ENCODE measurements at regions not wholly inside any gene's neighbourhood (a gene's known extent, or its start where the extent isn't known, plus 50 kb on each side); places are given as distances from the start of the nearest gene placed in this dataset.

- no peak overlapping the region for H3K4me3 Mint-ChIP-seq (ENCODE audit: unreplicated experiment)
- H3K27ac Mint-ChIP-seq (ENCODE audit: unreplicated experiment) = no peak overlapping the region
- H3K27me3 Mint-ChIP-seq (ENCODE audit: unreplicated experiment) = no peaks in the 10 kb centered on the region
- H3K4me1 Mint-ChIP-seq (ENCODE audit: low read depth, unreplicated experiment) = peaks cover 2% of the 10 kb centered on the region
- H3K36me3 Mint-ChIP-seq (ENCODE audit: unreplicated experiment) = no peaks in the 10 kb centered on the region
- no peak for DNase-seq
- no peak for TF ChIP-seq CTCF (IDR thresholded peaks at IDR 0.05; ENCODE audit: partially characterized antibody, unreplicated experiment)
- no peaks in the 10 kb centered on the region for H3K9me3 Mint-ChIP-seq (ENCODE audit: unreplicated experiment)
Observed at GRCh38 chr2:166628478-166629136, 134.6 kb upstream of the SCN7A start.

GRCh38 chr2:166627893-166628292 lies 133.8 kb upstream of the SCN7A start:
- no peak overlapping the region for H3K4me3 Mint-ChIP-seq (ENCODE audit: unreplicated experiment)
- no peak for DNase-seq
- H3K36me3 Mint-ChIP-seq (ENCODE audit: unreplicated experiment) = no peaks in the 10 kb centered on the region
- H3K9me3 Mint-ChIP-seq (ENCODE audit: unreplicated experiment) = no peaks in the 10 kb centered on the region
- no peaks in the 10 kb centered on the region for H3K27me3 Mint-ChIP-seq (ENCODE audit: unreplicated experiment)
- peaks cover 2% of the 10 kb centered on the region for H3K4me1 Mint-ChIP-seq (ENCODE audit: low read depth, unreplicated experiment)
- no peak for TF ChIP-seq CTCF (IDR thresholded peaks at IDR 0.05; ENCODE audit: partially characterized antibody, unreplicated experiment)
- H3K27ac Mint-ChIP-seq (ENCODE audit: unreplicated experiment) = no peak overlapping the region

- H3K4me3 Mint-ChIP-seq (ENCODE audit: unreplicated experiment) = no peak overlapping the region
- no peaks in the 10 kb centered on the region for H3K27me3 Mint-ChIP-seq (ENCODE audit: unreplicated experiment)
- H3K9me3 Mint-ChIP-seq (ENCODE audit: unreplicated experiment) = no peaks in the 10 kb centered on the region
- no peak for TF ChIP-seq CTCF (IDR thresholded peaks at IDR 0.05; ENCODE audit: partially characterized antibody, unreplicated experiment)
- DNase-seq = no peak
- no peaks in the 10 kb centered on the region for H3K4me1 Mint-ChIP-seq (ENCODE audit: low read depth, unreplicated experiment)
- no peaks in the 10 kb centered on the region for H3K36me3 Mint-ChIP-seq (ENCODE audit: unreplicated experiment)
- no peak overlapping the region for H3K27ac Mint-ChIP-seq (ENCODE audit: unreplicated experiment)
Observed at GRCh38 chr2:166625670-166626069, 131.6 kb upstream of the SCN7A start.

GRCh38 chr2:166614503-166614902 lies 120.5 kb upstream of the SCN7A start:
- no peak for TF ChIP-seq CTCF (IDR thresholded peaks at IDR 0.05; ENCODE audit: partially characterized antibody, unreplicated experiment)
- peaks cover 3% of the 10 kb centered on the region for H3K4me1 Mint-ChIP-seq (ENCODE audit: low read depth, unreplicated experiment)
- H3K9me3 Mint-ChIP-seq (ENCODE audit: unreplicated experiment) = peaks cover 2% of the 10 kb centered on the region
- no peaks in the 10 kb centered on the region for H3K36me3 Mint-ChIP-seq (ENCODE audit: unreplicated experiment)
- no peak for DNase-seq
- no peaks in the 10 kb centered on the region for H3K27me3 Mint-ChIP-seq (ENCODE audit: unreplicated experiment)
- H3K4me3 Mint-ChIP-seq (ENCODE audit: unreplicated experiment) = no peak overlapping the region
- H3K27ac Mint-ChIP-seq (ENCODE audit: unreplicated experiment) = no peak overlapping the region

- H3K27ac Mint-ChIP-seq (ENCODE audit: unreplicated experiment) = no peak overlapping the region
- H3K9me3 Mint-ChIP-seq (ENCODE audit: unreplicated experiment) = peaks cover 2% of the 10 kb centered on the region
- no peaks in the 10 kb centered on the region for H3K27me3 Mint-ChIP-seq (ENCODE audit: unreplicated experiment)
- no peak overlapping the region for H3K4me3 Mint-ChIP-seq (ENCODE audit: unreplicated experiment)
- DNase-seq = no peak
- peaks cover 3% of the 10 kb centered on the region for H3K4me1 Mint-ChIP-seq (ENCODE audit: low read depth, unreplicated experiment)
- no peak for TF ChIP-seq CTCF (IDR thresholded peaks at IDR 0.05; ENCODE audit: partially characterized antibody, unreplicated experiment)
- H3K36me3 Mint-ChIP-seq (ENCODE audit: unreplicated experiment) = no peaks in the 10 kb centered on the region
Observed at GRCh38 chr2:166614029-166614428, 120.0 kb upstream of the SCN7A start.
